ACC112 (cell line): ENCODE measurements at regions not wholly inside any gene's neighbourhood (a gene's known extent, or its start where the extent isn't known, plus 50 kb on each side); places are given as distances from the start of the nearest gene placed in this dataset.

ENCODE experiments used
- H2AFZ ChIP-seq: fragments of 200-600 bp; sonication (generic); one replicate; pipeline ENCODE4 v1.6.0; 2017; ENCODE audit warnings: antibody characterized with exemption, low read length; ENCODE audit not compliant: unreplicated experiment
- H3K27ac ChIP-seq: fragments of 200-600 bp; sonication (generic); 2 replicates; pipeline ENCODE4 v1.5.1; 2014; ENCODE audit warnings: low read depth, mild to moderate bottlenecking, antibody characterized with exemption, low read length, moderate library complexity
- H3K27me3 ChIP-seq: fragments of 200-600 bp; sonication (generic); 2 replicates; pipeline ENCODE4 v1.6.1; 2014; ENCODE audit warnings: mild to moderate bottlenecking, antibody characterized with exemption, low read length, moderate library complexity, mixed read lengths; ENCODE audit not compliant: insufficient read depth
- H3K36me3 ChIP-seq: fragments of 200-600 bp; sonication (generic); 2 replicates; pipeline ENCODE4 v1.6.1; 2016; ENCODE audit warnings: mild to moderate bottlenecking, antibody characterized with exemption, low read length, moderate library complexity, mixed read lengths; ENCODE audit not compliant: insufficient read depth
- H3K4me1 ChIP-seq: fragments of 200-600 bp; sonication (generic); one replicate; pipeline ENCODE4 v1.6.1; 2016; ENCODE audit warnings: low read length, mixed read lengths; ENCODE audit not compliant: insufficient read depth, unreplicated experiment, control insufficient read depth
- H3K4me3 ChIP-seq: fragments of 200-600 bp; sonication (generic); 2 replicates; pipeline ENCODE4 v1.5.1; 2014; ENCODE audit warnings: mild to moderate bottlenecking, low read depth, low read length
- H3K79me2 ChIP-seq: fragments of 200-600 bp; sonication (generic); one replicate; pipeline ENCODE4 v1.6.0; 2016; ENCODE audit warnings: low read length; ENCODE audit not compliant: control insufficient read depth, unreplicated experiment, insufficient read depth

GRCh38 chrX:46398874-46399273 lies 146.3 kb downstream of the ZNF674 start:
- Histone ChIP-seq H3K27ac (no peak overlapping the region), H2AFZ (no peak overlapping the region), H3K79me2 (no peaks in the 10 kb centered on the region), H3K4me3 (no peak overlapping the region), H3K27me3 (no peaks in the 10 kb centered on the region), H3K36me3 (no peaks in the 10 kb centered on the region), H3K4me1 (no peaks in the 10 kb centered on the region)

DNA sequence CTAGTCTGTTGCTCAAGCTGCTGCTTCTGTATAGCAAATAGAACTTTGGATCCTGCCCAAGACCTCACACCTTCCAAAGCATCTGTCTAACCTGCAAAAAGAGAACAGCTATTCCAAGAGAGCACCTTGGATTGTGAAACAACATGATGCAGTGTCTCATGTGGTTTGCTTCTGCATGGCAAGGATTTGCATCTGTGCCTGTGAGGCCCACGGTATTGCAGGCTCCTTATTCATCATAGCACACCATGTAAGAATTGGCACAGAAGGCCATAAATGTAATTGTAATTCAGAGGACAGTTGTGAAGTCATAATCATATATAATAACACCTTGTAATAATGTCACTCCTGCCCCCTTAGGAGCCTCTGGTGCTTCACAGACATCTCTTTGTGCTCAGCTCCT lies 147.1 kb downstream of the ZNF674 start:
- Histone ChIP-seq H3K36me3 (no peaks in the 10 kb centered on the region), H3K4me1 (no peaks in the 10 kb centered on the region), H3K4me3 (no peak overlapping the region), H3K79me2 (no peaks in the 10 kb centered on the region), H2AFZ (no peak overlapping the region), H3K27ac (no peak overlapping the region), H3K27me3 (no peaks in the 10 kb centered on the region)

DNA sequence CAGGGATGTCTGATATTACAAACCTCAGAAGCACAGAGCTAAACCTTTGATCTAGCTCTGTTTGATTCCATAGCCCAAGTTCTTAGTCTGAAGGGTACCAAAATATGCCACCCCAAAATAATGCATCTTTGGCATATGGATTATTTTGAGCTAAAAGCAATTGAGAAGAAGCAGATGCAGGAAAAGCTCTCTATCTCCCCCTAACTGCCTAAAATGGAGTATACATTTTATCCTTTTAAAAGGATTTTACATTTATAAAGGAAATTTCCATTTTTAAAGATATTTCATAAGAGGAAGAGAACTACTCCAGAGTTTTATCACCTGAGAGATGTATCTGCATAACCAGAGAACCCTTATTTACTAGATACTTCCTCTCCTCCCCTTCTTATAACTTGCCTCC lies 158.7 kb downstream of the ZNF674 start:
- Histone ChIP-seq H3K4me1 (no peaks in the 10 kb centered on the region), H3K4me3 (no peak overlapping the region), H2AFZ (no peak overlapping the region), H3K36me3 (no peaks in the 10 kb centered on the region), H3K27ac (no peak overlapping the region), H3K79me2 (no peaks in the 10 kb centered on the region), H3K27me3 (no peaks in the 10 kb centered on the region)

DNA sequence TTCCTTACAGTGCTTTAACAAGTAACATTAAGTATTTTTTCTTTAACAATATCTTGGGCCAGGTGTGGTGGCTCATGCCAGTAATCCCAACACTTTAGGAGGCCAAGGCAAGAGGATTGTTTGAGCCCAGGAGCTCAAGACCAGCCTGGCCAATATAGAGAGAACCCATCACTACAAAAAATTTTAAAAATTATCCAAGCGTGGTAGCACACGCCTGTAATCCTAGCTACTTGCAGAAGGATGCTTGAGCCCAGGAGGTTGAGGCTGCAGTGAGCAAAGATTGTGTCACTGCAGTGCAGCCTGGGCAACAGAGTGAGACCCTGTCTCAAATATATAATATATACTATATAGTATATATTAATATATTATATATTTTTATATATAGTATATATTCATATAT lies 162.2 kb downstream of the ZNF674 start:
- Histone ChIP-seq H3K27me3 (no peaks in the 10 kb centered on the region), H3K79me2 (no peaks in the 10 kb centered on the region), H3K4me1 (no peaks in the 10 kb centered on the region), H3K4me3 (no peak overlapping the region), H3K27ac (no peak overlapping the region), H2AFZ (no peak overlapping the region), H3K36me3 (no peaks in the 10 kb centered on the region)

- Histone ChIP-seq H3K27me3 (no peaks in the 10 kb centered on the region), H3K79me2 (no peaks in the 10 kb centered on the region), H3K36me3 (no peaks in the 10 kb centered on the region), H3K27ac (no peak overlapping the region), H2AFZ (no peak overlapping the region), H3K4me1 (no peaks in the 10 kb centered on the region), H3K4me3 (no peak overlapping the region)
These were observed 162.6 kb downstream of the ZNF674 start for GRCh38 chrX:46382595-46382994.

DNA sequence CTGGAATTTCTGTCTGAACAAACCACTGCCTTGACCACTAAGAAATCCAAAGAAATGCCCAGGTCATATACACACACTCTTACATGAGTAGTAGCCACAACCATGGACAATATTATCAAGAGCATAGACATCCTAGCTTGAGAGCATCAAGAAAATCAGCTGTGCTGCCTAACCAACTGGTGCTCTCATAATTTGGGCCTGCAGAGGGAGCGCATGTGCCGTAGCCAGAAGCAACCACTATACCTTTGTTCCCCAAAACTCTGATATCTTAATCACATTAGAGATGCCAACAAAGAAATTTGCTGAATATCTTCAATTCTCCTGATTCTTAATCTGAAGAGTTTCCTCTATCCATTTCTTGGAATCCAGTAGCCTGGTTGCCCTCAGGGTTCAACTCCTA lies 163.6 kb downstream of the ZNF674 start:
- H3K79me2 ChIP-seq: no peaks in the 10 kb centered on the region
- H3K4me1 ChIP-seq: no peaks in the 10 kb centered on the region
- H2AFZ ChIP-seq: no peak overlapping the region
- no peaks in the 10 kb centered on the region for H3K27me3 ChIP-seq
- H3K27ac ChIP-seq: no peak overlapping the region
- H3K36me3 ChIP-seq: no peaks in the 10 kb centered on the region
- no peak overlapping the region for H3K4me3 ChIP-seq

DNA sequence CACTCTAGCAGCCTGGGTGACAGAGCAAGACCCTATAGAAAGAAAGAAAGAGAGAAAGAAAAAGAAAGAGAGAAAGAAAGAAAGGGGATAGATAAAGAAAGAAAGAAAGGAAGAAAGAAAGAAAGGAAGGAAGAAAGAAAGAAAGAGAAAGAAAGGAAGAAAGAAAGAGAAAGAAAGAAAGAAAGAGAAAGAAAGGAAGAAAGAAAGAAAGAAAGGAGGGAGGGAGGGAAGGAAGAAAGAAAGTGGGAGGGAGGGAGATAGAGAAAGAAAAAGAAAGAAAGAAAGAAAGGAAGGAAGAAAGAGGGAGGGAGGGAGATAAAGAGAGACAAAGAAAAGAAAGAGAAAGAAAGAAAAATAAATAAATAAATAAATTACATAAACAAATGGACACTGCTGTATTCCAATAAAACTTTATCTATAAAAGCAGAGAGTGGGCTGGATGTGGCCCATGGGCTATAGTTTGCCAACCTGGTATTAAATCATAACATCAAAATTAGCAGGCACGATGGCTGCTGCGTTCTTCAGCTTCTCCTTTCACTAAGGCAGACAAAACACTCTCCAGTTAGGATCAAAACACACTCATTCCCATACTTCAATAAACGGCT lies 165.0 kb downstream of the ZNF674 start:
- Histone ChIP-seq H3K4me1 (peaks cover 6% of the 10 kb centered on the region), H3K79me2 (no peaks in the 10 kb centered on the region), H2AFZ (no peak overlapping the region), H3K4me3 (no peak overlapping the region), H3K36me3 (no peaks in the 10 kb centered on the region), H3K27me3 (no peaks in the 10 kb centered on the region), H3K27ac (no peak overlapping the region)

DNA sequence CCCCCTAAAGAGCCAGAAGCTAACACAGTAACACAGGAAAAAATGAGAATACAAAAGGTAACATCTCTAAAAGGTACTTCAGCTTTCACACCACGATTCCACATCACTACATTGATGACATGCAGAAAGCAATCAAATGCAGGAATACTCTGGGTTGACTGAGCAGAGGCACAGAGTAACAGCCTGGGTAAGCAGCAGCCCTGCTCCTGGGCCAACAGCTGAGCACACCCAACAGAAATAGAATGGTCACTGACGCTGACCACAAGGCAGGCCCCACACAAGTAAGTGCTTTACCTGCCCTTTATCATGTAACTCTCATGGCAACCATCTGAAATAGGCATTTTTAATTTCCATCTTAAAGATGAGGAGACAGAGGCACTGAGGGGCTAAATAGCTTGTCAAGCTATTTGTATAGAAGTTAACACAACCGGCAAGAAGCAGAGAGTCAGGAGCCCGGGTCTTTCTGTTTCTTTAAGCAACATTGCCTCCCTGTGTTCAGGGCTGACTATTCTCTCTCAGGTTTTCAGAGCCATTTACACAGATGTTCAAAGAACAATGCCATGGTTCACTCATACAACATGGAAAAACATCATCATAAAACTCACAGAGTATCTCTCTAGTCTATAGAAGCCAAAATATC lies 168.9 kb downstream of the ZNF674 start:
- no peaks in the 10 kb centered on the region for H3K27me3 ChIP-seq
- no peak overlapping the region for H3K4me3 ChIP-seq
- peaks cover 6% of the 10 kb centered on the region for H3K4me1 ChIP-seq
- no peaks in the 10 kb centered on the region for H3K36me3 ChIP-seq
- no peaks in the 10 kb centered on the region for H3K79me2 ChIP-seq
- no peak overlapping the region for H3K27ac ChIP-seq
- H2AFZ ChIP-seq: no peak overlapping the region

GRCh38 chrX:46375831-46376230 lies 169.4 kb downstream of the ZNF674 start:
- H2AFZ ChIP-seq: no peak overlapping the region
- no peak overlapping the region for H3K27ac ChIP-seq
- H3K4me3 ChIP-seq: no peak overlapping the region
- peaks cover 6% of the 10 kb centered on the region for H3K4me1 ChIP-seq
- H3K79me2 ChIP-seq: no peaks in the 10 kb centered on the region
- no peaks in the 10 kb centered on the region for H3K36me3 ChIP-seq
- H3K27me3 ChIP-seq: no peaks in the 10 kb centered on the region

GRCh38 chrX:46374371-46374770 lies 170.8 kb downstream of the ZNF674 start:
- Histone ChIP-seq H2AFZ (no peak overlapping the region), H3K36me3 (no peaks in the 10 kb centered on the region), H3K79me2 (no peaks in the 10 kb centered on the region), H3K4me3 (no peak overlapping the region), H3K27ac (no peak overlapping the region), H3K4me1 (peaks cover 6% of the 10 kb centered on the region), H3K27me3 (no peaks in the 10 kb centered on the region)

GRCh38 chrX:46367491-46367890 lies 177.7 kb downstream of the ZNF674 start:
- no peaks in the 10 kb centered on the region for H3K79me2 ChIP-seq
- H2AFZ ChIP-seq: no peak overlapping the region
- no peaks in the 10 kb centered on the region for H3K27me3 ChIP-seq
- H3K36me3 ChIP-seq: no peaks in the 10 kb centered on the region
- H3K4me1 ChIP-seq: no peaks in the 10 kb centered on the region
- no peak overlapping the region for H3K27ac ChIP-seq
- H3K4me3 ChIP-seq: no peak overlapping the region
